Left lung (tissue), 4 donors: ENCODE measurements at regions not wholly inside any gene's neighbourhood (a gene's known extent, or its start where the extent isn't known, plus 50 kb on each side); places are given as distances from the start of the nearest gene placed in this dataset.

Experiments used
- ATAC-seq: fragments of 200-7000 bp; cut with Tn5 transposase; one replicate; pipeline ENCODE4 v1.9.1; 2020; ENCODE audit warnings: moderate library complexity
- DNase-seq, 4 donors: peaks; one replicate each; pipeline ENCODE4 v3.0.0-alpha.2; 2013 to 2020
- H3K27ac ChIP-seq, 2 donors: fragments of 200-600 bp; sonication (generic) in 1 of 2; one replicate each; pipeline versions ENCODE4 v1.5.0 to v1.8.0; 2020 to 2021
- H3K27me3 ChIP-seq, 2 donors: fragments of 200-600 bp; sonication (generic) in 1 of 2; one replicate each; pipeline versions ENCODE4 v1.5.0 to v1.8.0; 2020 to 2021
- H3K36me3 ChIP-seq, 2 donors: fragments of 200-600 bp; sonication (generic) in 1 of 2; one replicate each; pipeline versions ENCODE4 v1.5.0 to v1.8.0; 2020 to 2021
- H3K4me1 ChIP-seq, 2 donors: fragments of 200-600 bp; one replicate each; pipeline ENCODE4 v1.8.0; 2021
- H3K4me3 ChIP-seq, 2 donors: fragments of 200-600 bp; sonication (generic) in 1 of 2; one replicate each; pipeline versions ENCODE4 v1.5.0 to v1.8.0; 2020 to 2021; ENCODE audit warnings: mild to moderate bottlenecking in 1 of 2
- H3K9me3 ChIP-seq, 2 donors: fragments of 200-600 bp; sonication (generic) in 1 of 2; one replicate each; pipeline versions ENCODE4 v1.5.0 to v1.8.0; 2020 to 2021
- intact Hi-C, 2 donors: fragments of 100-400 bp; cut with DNase I; formaldehyde crosslinking; loops; one replicate each; pipeline versions ENCODE4 v1.11.2 to v1.14.2; 2022
- TF ChIP-seq, protein P1 (sequence below), 2 donors: fragments of 200-600 bp; sonication (generic) in 1 of 2; IDR thresholded peaks; one replicate each; pipeline versions ENCODE4 v1.5.0 to v1.8.0; 2021; ENCODE audit warnings: antibody characterized with exemption in 2 of 2
- donor health status: DM: no; HTN: yes; CAD: no.
- donor health status: DM: no; HTN: no; CAD: no.

- Histone ChIP-seq H3K27me3 (peaks cover 0 to 6% of the 10 kb centered on the region in 2 donors), H3K4me3 (no peak overlapping the region), H3K9me3 (no peaks in the 10 kb centered on the region), H3K4me1 (no peaks in the 10 kb centered on the region), H3K36me3 (no peaks in the 10 kb centered on the region), H3K27ac (no peak overlapping the region)
- ATAC-seq = no peak
- DNase-seq = no peak
- intact Hi-C loops = no loop called here
- TF ChIP-seq, protein P1, sequence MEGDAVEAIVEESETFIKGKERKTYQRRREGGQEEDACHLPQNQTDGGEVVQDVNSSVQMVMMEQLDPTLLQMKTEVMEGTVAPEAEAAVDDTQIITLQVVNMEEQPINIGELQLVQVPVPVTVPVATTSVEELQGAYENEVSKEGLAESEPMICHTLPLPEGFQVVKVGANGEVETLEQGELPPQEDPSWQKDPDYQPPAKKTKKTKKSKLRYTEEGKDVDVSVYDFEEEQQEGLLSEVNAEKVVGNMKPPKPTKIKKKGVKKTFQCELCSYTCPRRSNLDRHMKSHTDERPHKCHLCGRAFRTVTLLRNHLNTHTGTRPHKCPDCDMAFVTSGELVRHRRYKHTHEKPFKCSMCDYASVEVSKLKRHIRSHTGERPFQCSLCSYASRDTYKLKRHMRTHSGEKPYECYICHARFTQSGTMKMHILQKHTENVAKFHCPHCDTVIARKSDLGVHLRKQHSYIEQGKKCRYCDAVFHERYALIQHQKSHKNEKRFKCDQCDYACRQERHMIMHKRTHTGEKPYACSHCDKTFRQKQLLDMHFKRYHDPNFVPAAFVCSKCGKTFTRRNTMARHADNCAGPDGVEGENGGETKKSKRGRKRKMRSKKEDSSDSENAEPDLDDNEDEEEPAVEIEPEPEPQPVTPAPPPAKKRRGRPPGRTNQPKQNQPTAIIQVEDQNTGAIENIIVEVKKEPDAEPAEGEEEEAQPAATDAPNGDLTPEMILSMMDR (IDR thresholded peaks at IDR 0.05) = no peak
These were observed 417.9 kb upstream of the C16orf82 start for GRCh38 chr16:26648851-26649250.

- Histone ChIP-seq H3K4me1 (no peaks in the 10 kb centered on the region), H3K4me3 (no peak overlapping the region), H3K36me3 (no peaks in the 10 kb centered on the region), H3K9me3 (no peaks in the 10 kb centered on the region), H3K27me3 (peaks cover 0 to 6% of the 10 kb centered on the region in 2 donors), H3K27ac (no peak overlapping the region)
- ATAC-seq = no peak
- TF ChIP-seq, protein P1 (IDR thresholded peaks at IDR 0.05) = no peak
- no peak for DNase-seq
- intact Hi-C loops = no loop called here
These were observed 417.2 kb upstream of the C16orf82 start for GRCh38 chr16:26649381-26650045.

DNA sequence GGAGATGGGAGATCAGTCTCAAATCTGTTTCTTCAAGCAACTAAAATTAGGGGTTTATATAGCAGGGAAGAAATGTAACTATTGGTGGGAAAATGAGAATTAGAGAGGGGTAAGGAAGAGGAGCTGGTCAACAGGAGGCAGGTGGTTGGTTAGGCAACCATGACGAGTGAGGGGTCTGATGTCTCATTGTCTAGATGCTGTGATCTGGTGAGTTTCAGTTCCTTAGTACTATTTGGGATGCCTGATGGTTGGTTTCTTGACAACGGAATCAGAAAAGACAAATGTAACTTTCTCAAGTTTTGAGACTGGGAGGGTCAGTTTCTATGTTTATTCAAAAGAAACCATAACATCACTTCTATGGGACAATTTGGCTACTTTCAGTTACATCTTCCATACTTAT is 415.3 kb upstream of the C16orf82 start:
- TF ChIP-seq, protein P1 (IDR thresholded peaks at IDR 0.05) = no peak
- DNase-seq (no peak), ATAC-seq (no peak)
- Histone ChIP-seq H3K27me3 (no peaks in the 10 kb centered on the region), H3K4me1 (no peaks in the 10 kb centered on the region), H3K36me3 (no peaks in the 10 kb centered on the region), H3K9me3 (peaks cover 0 to 4% of the 10 kb centered on the region in 2 donors), H3K27ac (no peak overlapping the region), H3K4me3 (no peak overlapping the region)
- intact Hi-C loops = no loop called here

DNA sequence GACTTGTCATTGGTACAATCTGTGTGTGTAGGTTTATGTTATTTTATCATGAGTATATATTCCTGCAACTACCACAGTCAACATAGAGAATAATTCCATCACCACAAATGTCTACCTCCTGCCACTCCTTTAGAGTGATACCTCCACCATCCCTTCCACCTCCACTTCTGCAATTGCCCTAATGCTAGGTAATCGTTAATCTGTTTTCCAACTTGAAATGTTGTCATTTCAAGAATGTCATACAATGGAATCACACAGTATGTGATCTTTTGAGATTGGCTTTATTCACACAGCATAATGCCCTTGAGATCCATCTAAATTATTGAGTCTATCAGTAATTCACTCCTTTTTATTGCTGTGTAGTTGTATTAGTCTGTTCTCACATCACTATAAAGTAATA is 414.8 kb upstream of the C16orf82 start:
- peaks cover 0 to 4% of the 10 kb centered on the region in 2 donors for H3K9me3 ChIP-seq
- ATAC-seq (no peak), DNase-seq (no peak)
- no peaks in the 10 kb centered on the region for H3K4me1 ChIP-seq
- no peaks in the 10 kb centered on the region for H3K36me3 ChIP-seq
- H3K27me3 ChIP-seq = no peaks in the 10 kb centered on the region
- TF ChIP-seq, protein P1 (IDR thresholded peaks at IDR 0.05) = no peak
- no peak overlapping the region for H3K4me3 ChIP-seq
- intact Hi-C loops = no loop called here
- no peak overlapping the region for H3K27ac ChIP-seq

GRCh38 chr16:26658486-26658885 is 408.2 kb upstream of the C16orf82 start:
- ATAC-seq (no peak), DNase-seq (no peak)
- H3K36me3 ChIP-seq = no peaks in the 10 kb centered on the region
- no peaks in the 10 kb centered on the region for H3K27me3 ChIP-seq
- peaks cover 0 to 4% of the 10 kb centered on the region in 2 donors for H3K9me3 ChIP-seq
- TF ChIP-seq, protein P1 (IDR thresholded peaks at IDR 0.05) = no peak
- no peak overlapping the region for H3K4me3 ChIP-seq
- no peaks in the 10 kb centered on the region for H3K4me1 ChIP-seq
- intact Hi-C loops = no loop called here
- H3K27ac ChIP-seq = no peak overlapping the region
